SJSA1 (cell line): ENCODE measurements at regions not wholly inside any gene's neighbourhood (a gene's known extent, or its start where the extent isn't known, plus 50 kb on each side); places are given as distances from the start of the nearest gene placed in this dataset.
"Not testable (repeated sequence)": the region's sequence is repeated elsewhere in the genome, so short reads cannot be mapped to it uniquely, and the experiment has no call there.

Experiments used
- DNase-seq, 2 experiments: peaks; one replicate each; pipeline ENCODE4 v3.0.0-alpha.2; 2015 to 2020; ENCODE audit warnings: low spot score in 2 of 2, low read depth in 1 of 2
- H3K27ac ChIP-seq: fragments of 250-450 bp; sonication (Bioruptor Pico); 2 replicates; pipeline ENCODE4 v1.5.1; 2020; ENCODE audit warnings: mild to moderate bottlenecking, moderate library complexity
- H3K27me3 ChIP-seq: fragments of 250-450 bp; sonication (Bioruptor Pico); replicated peaks from 2 replicates; pipeline ENCODE4 v1.5.1; 2020; ENCODE audit warnings: mild to moderate bottlenecking, moderate library complexity
- H3K36me3 ChIP-seq: fragments of 250-450 bp; sonication (Bioruptor Pico); 2 replicates; pipeline ENCODE4 v1.5.1; 2020; ENCODE audit warnings: mild to moderate bottlenecking
- H3K4me1 ChIP-seq: fragments of 250-450 bp; sonication (Bioruptor Pico); replicated peaks from 2 replicates; pipeline ENCODE4 v1.6.1; 2021; ENCODE audit warnings: mild to moderate bottlenecking
- H3K4me3 ChIP-seq: fragments of 250-450 bp; sonication (Bioruptor Pico); 2 replicates; pipeline ENCODE4 v1.5.1; 2020; ENCODE audit warnings: mild to moderate bottlenecking
- H3K9me3 ChIP-seq: fragments of 250-450 bp; sonication (Bioruptor Pico); replicated peaks from 2 replicates; pipeline ENCODE4 v1.5.1; 2020; ENCODE audit warnings: mild to moderate bottlenecking

GRCh38 chr4:170441146-170441545 is 351.4 kb upstream of the AADAT start:
- not testable (repeated sequence) for H3K4me3 ChIP-seq, H3K9me3 ChIP-seq, H3K4me1 ChIP-seq, DNase-seq, H3K27ac ChIP-seq, H3K36me3 ChIP-seq, H3K27me3 ChIP-seq

DNA sequence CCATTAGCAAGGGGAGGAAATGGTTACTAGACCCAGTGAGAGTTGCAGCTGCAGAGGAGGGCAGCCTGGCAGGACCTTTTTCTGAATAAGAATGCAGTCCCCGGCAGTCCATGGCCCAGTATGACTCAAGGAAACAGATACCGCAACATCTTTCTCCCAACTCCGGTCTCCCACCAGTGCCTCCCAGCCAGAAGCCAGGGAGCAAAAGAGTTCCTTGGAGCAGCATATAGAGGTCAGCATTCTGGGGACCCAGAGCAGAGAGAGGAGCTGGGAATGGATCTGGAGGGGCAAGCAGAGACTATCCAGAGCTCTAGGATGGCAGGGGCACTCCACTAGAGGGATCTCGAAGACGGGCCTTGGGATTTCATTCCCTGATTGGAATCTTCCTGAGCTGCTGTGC is 339.2 kb upstream of the AADAT start:
- Histone ChIP-seq H3K36me3 (no peaks in the 10 kb centered on the region), H3K9me3 (no peaks in the 10 kb centered on the region), H3K27ac (no peak overlapping the region), H3K4me1 (no peaks in the 10 kb centered on the region), H3K27me3 (no peaks in the 10 kb centered on the region), H3K4me3 (no peak overlapping the region)
- no peak for DNase-seq

GRCh38 chr4:170425521-170426143 is 335.9 kb upstream of the AADAT start:
- no peak for DNase-seq
- no peaks in the 10 kb centered on the region for H3K36me3 ChIP-seq
- H3K4me3 ChIP-seq, result no peak overlapping the region
- peaks cover 6% of the 10 kb centered on the region for H3K4me1 ChIP-seq
- H3K9me3 ChIP-seq, result no peaks in the 10 kb centered on the region
- H3K27ac ChIP-seq, result no peak overlapping the region
- H3K27me3 ChIP-seq, result no peaks in the 10 kb centered on the region

DNA sequence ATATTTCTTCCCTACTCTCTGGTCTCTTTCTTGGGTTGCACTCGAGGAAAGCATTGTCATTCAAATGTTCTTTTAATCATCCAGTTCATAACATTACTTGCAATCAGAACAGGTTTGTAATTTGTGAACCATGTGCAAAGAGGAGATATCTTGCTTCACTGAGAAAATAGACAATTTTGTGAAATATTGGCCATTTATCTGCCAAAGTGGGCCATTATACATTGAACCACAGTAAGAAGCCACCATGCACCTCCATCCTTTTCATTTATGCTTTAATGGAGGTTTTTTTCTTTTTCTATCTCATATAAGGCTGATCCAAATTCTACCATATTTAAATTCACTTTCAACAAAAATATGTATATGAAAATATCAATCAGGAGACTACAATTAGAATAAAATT is 335.3 kb upstream of the AADAT start:
- no peak overlapping the region for H3K27ac ChIP-seq
- no peak overlapping the region for H3K4me3 ChIP-seq
- no peaks in the 10 kb centered on the region for H3K36me3 ChIP-seq
- no peaks in the 10 kb centered on the region for H3K9me3 ChIP-seq
- H3K4me1 ChIP-seq, result peaks cover 12% of the 10 kb centered on the region
- H3K27me3 ChIP-seq, result no peaks in the 10 kb centered on the region
- DNase-seq, result no peak

- Histone ChIP-seq H3K36me3 (no peaks in the 10 kb centered on the region), H3K27ac (peak overlapping the region; percentile 37; the same call in 1 of the 2 replicates), H3K4me1 (peaks cover 12% of the 10 kb centered on the region), H3K27me3 (no peaks in the 10 kb centered on the region), H3K9me3 (no peaks in the 10 kb centered on the region), H3K4me3 (no peak overlapping the region)
- peak in 1 of 2 experiments; percentile 27 for DNase-seq
These were observed 333.4 kb upstream of the AADAT start for GRCh38 chr4:170423137-170423536.

DNA sequence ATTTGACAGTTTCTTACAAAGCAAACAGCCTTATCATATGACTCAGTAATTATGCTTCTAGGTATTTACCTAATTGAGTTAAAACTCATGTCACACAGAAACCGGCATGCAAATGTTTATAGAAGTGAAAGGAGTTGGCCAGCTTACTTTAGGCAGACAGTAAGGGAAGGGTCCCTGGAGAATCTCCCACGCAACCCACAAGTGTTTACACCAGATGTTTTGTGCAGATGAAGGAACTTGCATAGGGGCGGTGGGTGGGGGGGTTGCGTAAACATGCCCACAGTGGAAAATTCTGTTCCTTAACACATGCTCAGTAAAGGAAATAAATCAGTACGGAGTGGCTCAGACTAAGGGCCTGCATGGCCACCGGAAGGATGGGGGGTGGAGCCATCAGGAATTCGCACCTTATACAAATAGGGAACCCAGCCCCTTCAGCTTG is 330.5 kb upstream of the AADAT start:
- H3K9me3 ChIP-seq, result no peaks in the 10 kb centered on the region

DNA sequence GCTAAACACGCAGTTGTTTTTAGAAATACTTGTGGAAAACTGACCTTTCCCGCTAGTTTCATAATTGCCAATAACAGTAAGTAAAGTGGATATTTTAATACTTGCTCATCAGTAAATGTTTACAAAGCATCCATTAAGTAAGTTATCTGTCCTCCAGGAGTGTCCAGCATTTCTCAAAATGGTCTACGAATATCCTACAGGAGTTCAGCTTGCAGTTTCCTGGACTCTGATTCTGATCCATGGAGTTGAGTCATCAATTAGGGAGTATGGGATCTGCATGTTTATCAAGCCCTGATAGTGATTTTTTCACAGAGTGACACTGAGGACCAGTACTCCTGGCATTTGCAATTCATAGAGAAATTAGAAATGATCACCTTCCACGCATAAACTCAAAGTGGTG is 325.2 kb upstream of the AADAT start:
- Histone ChIP-seq H3K9me3 (no peaks in the 10 kb centered on the region), H3K27ac (no peak overlapping the region), H3K4me1 (no peaks in the 10 kb centered on the region; the same call in 1 of the 2 replicates), H3K27me3 (no peaks in the 10 kb centered on the region), H3K4me3 (no peak overlapping the region), H3K36me3 (no peaks in the 10 kb centered on the region)
- DNase-seq, result no peak

More for the DNA sequence above, 330.5 kb upstream of the AADAT start:
- Histone ChIP-seq H3K27me3 (no peaks in the 10 kb centered on the region), H3K4me1 (peaks cover 12% of the 10 kb centered on the region), H3K36me3 (no peaks in the 10 kb centered on the region), H3K27ac (no peak overlapping the region), H3K4me3 (no peak overlapping the region)
- peak; percentile 51 to 57 for DNase-seq

DNA sequence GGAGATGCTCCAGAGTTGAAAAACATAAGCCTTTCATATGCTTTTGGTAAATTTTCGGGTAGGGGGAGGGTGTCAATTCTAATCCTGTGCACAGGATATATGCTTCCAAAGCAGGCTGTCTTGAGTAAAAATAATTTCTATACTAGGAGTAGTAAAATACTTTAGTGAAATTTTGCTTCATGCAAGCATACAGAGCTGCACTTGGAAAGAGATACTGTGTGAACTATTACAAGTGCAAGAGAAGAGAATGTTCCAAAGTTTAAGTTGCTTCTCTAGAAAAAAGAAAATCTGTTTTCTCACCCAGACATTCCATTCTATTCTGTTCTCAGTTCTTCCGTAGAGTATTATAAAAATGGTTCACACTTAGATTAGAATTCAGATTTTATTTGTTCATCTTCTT is 324.6 kb upstream of the AADAT start:
- H3K4me1 ChIP-seq, result no peaks in the 10 kb centered on the region
- H3K27ac ChIP-seq, result no peak overlapping the region
- H3K36me3 ChIP-seq, result no peaks in the 10 kb centered on the region
- no peak for DNase-seq
- H3K9me3 ChIP-seq, result no peaks in the 10 kb centered on the region
- no peaks in the 10 kb centered on the region for H3K27me3 ChIP-seq
- no peak overlapping the region for H3K4me3 ChIP-seq

- Histone ChIP-seq H3K27me3 (no peaks in the 10 kb centered on the region), H3K27ac (no peak overlapping the region), H3K4me1 (no peaks in the 10 kb centered on the region), H3K9me3 (no peaks in the 10 kb centered on the region), H3K36me3 (no peaks in the 10 kb centered on the region), H3K4me3 (no peak overlapping the region)
- DNase-seq, result no peak
These were observed 324.2 kb upstream of the AADAT start for GRCh38 chr4:170413951-170414350.

DNA sequence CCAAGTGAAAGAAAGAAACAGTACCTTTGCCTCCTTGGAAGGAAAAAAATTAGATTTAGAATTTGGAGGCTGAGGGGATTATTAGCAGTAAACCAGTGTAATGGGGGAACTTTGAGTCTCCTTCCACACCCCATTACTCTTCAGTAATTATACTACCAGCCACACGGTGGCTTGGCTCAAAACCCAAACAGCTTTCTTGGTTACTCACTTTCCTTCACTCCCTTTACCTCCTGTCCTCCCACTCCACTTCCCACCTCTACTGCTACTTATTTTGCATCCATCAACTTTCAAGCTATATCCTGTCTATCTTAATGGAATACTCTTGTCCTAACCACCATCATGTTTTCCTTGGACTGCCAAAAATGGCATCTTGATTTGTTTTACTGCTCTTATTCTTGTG is 310.6 kb upstream of the AADAT start:
- Histone ChIP-seq H3K27ac (no peak overlapping the region), H3K9me3 (no peaks in the 10 kb centered on the region), H3K4me1 (no peaks in the 10 kb centered on the region), H3K27me3 (no peaks in the 10 kb centered on the region), H3K4me3 (no peak overlapping the region), H3K36me3 (no peaks in the 10 kb centered on the region)
- no peak for DNase-seq

- no peak for DNase-seq
- no peaks in the 10 kb centered on the region for H3K4me1 ChIP-seq
- H3K9me3 ChIP-seq, result no peaks in the 10 kb centered on the region
- no peak overlapping the region for H3K27ac ChIP-seq
- H3K4me3 ChIP-seq, result no peak overlapping the region
- no peaks in the 10 kb centered on the region for H3K36me3 ChIP-seq
- no peaks in the 10 kb centered on the region for H3K27me3 ChIP-seq
These were observed 310.0 kb upstream of the AADAT start for GRCh38 chr4:170399581-170400293.

- Histone ChIP-seq H3K27ac (no peak overlapping the region), H3K4me3 (no peak overlapping the region), H3K4me1 (no peaks in the 10 kb centered on the region), H3K9me3 (no peaks in the 10 kb centered on the region), H3K27me3 (no peaks in the 10 kb centered on the region), H3K36me3 (no peaks in the 10 kb centered on the region)
- no peak for DNase-seq
These were observed 308.5 kb upstream of the AADAT start for GRCh38 chr4:170398218-170398617.

- DNase-seq, result no peak
- Histone ChIP-seq H3K27me3 (no peaks in the 10 kb centered on the region), H3K4me3 (no peak overlapping the region), H3K36me3 (no peaks in the 10 kb centered on the region), H3K9me3 (no peaks in the 10 kb centered on the region), H3K4me1 (peaks cover 5% of the 10 kb centered on the region; the same call in 1 of the 2 replicates), H3K27ac (no peak overlapping the region)
These were observed 306.0 kb upstream of the AADAT start for GRCh38 chr4:170395773-170396172.

- Histone ChIP-seq H3K9me3 (no peaks in the 10 kb centered on the region), H3K27ac (no peak overlapping the region), H3K36me3 (no peaks in the 10 kb centered on the region), H3K27me3 (no peaks in the 10 kb centered on the region), H3K4me3 (no peak overlapping the region), H3K4me1 (peaks cover 5% of the 10 kb centered on the region; the same call in 1 of the 2 replicates)
- no peak for DNase-seq
These were observed 301.4 kb upstream of the AADAT start for GRCh38 chr4:170391066-170391740.
